HFF-Myc (cell line): ENCODE measurements at regions not wholly inside any gene's neighbourhood (a gene's known extent, or its start where the extent isn't known, plus 50 kb on each side); places are given as distances from the start of the nearest gene placed in this dataset.

Experiments
- DNase-seq: peaks from one replicate; pipeline ENCODE4 v3.0.0-alpha.2; 2011; ENCODE audit warnings: low read depth; ENCODE audit errors: extremely low read depth
- H3K4me3 ChIP-seq: replicated peaks from 2 replicates; pipeline ENCODE4 v1.5.1; 2011; ENCODE audit warnings: low read depth, mild to moderate bottlenecking, control low read depth, low read length
- CTCF ChIP-seq: IDR thresholded peaks from 2 replicates; pipeline ENCODE4 v1.5.1; 2012; ENCODE audit warnings: mild to moderate bottlenecking, low read depth, low read length, control low read depth; ENCODE audit errors: missing control alignments

- no peak for TF ChIP-seq CTCF
- H3K4me3 ChIP-seq = no peak overlapping the region
- no peak for DNase-seq
These were observed 1080.3 kb downstream of the NR2F1-AS1 start for GRCh38 chr5:92500752-92501151.

GRCh38 chr5:92496545-92496944 is 1084.5 kb downstream of the NR2F1-AS1 start:
- H3K4me3 ChIP-seq = no peak overlapping the region
- no peak for DNase-seq
- TF ChIP-seq CTCF = no peak

- TF ChIP-seq CTCF = no peak
- DNase-seq = no peak
- H3K4me3 ChIP-seq = no peak overlapping the region
These were observed 1086.5 kb downstream of the NR2F1-AS1 start for GRCh38 chr5:92494508-92494907.

- TF ChIP-seq CTCF = no peak
- no peak overlapping the region for H3K4me3 ChIP-seq
- no peak for DNase-seq
These were observed 1088.1 kb downstream of the NR2F1-AS1 start for GRCh38 chr5:92492908-92493307.

- no peak for DNase-seq
- no peak for TF ChIP-seq CTCF
These were observed 1096.5 kb downstream of the NR2F1-AS1 start for GRCh38 chr5:92484484-92484883.

GRCh38 chr5:92472981-92473566 is 1090.0 kb upstream of the ARRDC3 start:
- no peak for TF ChIP-seq CTCF
- no peak overlapping the region for H3K4me3 ChIP-seq
- DNase-seq = no peak

More at GRCh38 chr5:92484484-92484883, 1096.5 kb downstream of the NR2F1-AS1 start:
- no peak overlapping the region for H3K4me3 ChIP-seq

GRCh38 chr5:92471861-92472260 is 1088.7 kb upstream of the ARRDC3 start:
- DNase-seq = no peak
- H3K4me3 ChIP-seq = no peak overlapping the region
- TF ChIP-seq CTCF = no peak
